Lower lobe of right lung (tissue), 2 donors: ENCODE measurements at regions not wholly inside any gene's neighbourhood (a gene's known extent, or its start where the extent isn't known, plus 50 kb on each side); places are given as distances from the start of the nearest gene placed in this dataset.
"Not testable (repeated sequence)": the region's sequence is repeated elsewhere in the genome, so short reads cannot be mapped to it uniquely, and the experiment has no call there.

Experiments used
- ATAC-seq, 2 donors: fragments of 200-7000 bp; cut with Tn5 transposase; one replicate each; pipeline ENCODE4 v1.9.1; 2020 to 2022; ENCODE audit warnings: mild to moderate bottlenecking in 2 of 2, moderate library complexity in 2 of 2
- DNase-seq: peaks from one replicate; pipeline ENCODE4 v3.0.0-alpha.2; 2020
- H3K27ac ChIP-seq: fragments of 200-600 bp; one replicate; pipeline ENCODE4 v1.8.0; 2022
- H3K27me3 ChIP-seq: fragments of 200-600 bp; one replicate; pipeline ENCODE4 v1.8.0; 2022; ENCODE audit warnings: low read depth
- H3K36me3 ChIP-seq: fragments of 200-600 bp; one replicate; pipeline ENCODE4 v1.8.0; 2022; ENCODE audit warnings: mild to moderate bottlenecking
- H3K4me1 ChIP-seq: fragments of 200-600 bp; one replicate; pipeline ENCODE4 v1.8.0; 2022
- H3K4me3 ChIP-seq: fragments of 200-600 bp; one replicate; pipeline ENCODE4 v1.8.0; 2022; ENCODE audit warnings: mild to moderate bottlenecking
- H3K9me3 ChIP-seq: fragments of 200-600 bp; one replicate; pipeline ENCODE4 v1.8.0; 2022
- intact Hi-C: fragments of 100-400 bp; cut with DNase I; formaldehyde crosslinking; loops from one replicate; pipeline ENCODE4 v1.11.0; 2022
- TF ChIP-seq, protein P1 (sequence below): fragments of 200-600 bp; IDR thresholded peaks from one replicate; pipeline ENCODE4 v1.8.0; 2022; ENCODE audit warnings: antibody characterized with exemption, mild to moderate bottlenecking
- donor health status: DM: no; HTN: yes; CAD: no; lungs with severe emphysema.

DNA sequence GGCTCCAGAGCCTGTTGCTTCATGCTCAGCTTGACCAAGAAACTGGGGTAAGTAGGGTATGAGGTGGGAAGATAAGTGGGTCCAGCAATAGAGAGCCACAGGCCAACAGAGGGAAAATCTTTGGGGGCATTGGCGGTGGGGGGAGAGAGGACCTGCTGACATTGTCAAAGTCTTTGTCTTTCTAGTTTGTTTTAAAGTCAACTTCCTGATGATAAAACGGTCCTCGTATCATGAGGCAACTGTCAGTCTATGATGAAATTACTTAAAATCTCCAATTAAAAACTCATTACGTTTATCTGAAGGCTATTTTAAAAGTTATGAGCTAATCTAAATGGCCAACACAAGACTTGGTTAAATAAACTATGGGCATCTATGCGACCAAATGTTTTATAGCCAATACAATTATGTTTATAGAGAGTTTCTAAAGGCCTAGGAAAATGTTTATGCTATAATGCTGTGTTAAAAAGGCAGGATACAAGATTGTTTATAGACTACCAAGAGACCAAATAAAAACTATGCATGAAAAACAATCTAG lies 84.4 kb upstream of the CD28 start:
- intact Hi-C loops: no loop called here
- H3K27ac ChIP-seq: no peak overlapping the region
- no peaks in the 10 kb centered on the region for H3K9me3 ChIP-seq
- no peak overlapping the region for H3K4me3 ChIP-seq
- TF ChIP-seq, protein P1, sequence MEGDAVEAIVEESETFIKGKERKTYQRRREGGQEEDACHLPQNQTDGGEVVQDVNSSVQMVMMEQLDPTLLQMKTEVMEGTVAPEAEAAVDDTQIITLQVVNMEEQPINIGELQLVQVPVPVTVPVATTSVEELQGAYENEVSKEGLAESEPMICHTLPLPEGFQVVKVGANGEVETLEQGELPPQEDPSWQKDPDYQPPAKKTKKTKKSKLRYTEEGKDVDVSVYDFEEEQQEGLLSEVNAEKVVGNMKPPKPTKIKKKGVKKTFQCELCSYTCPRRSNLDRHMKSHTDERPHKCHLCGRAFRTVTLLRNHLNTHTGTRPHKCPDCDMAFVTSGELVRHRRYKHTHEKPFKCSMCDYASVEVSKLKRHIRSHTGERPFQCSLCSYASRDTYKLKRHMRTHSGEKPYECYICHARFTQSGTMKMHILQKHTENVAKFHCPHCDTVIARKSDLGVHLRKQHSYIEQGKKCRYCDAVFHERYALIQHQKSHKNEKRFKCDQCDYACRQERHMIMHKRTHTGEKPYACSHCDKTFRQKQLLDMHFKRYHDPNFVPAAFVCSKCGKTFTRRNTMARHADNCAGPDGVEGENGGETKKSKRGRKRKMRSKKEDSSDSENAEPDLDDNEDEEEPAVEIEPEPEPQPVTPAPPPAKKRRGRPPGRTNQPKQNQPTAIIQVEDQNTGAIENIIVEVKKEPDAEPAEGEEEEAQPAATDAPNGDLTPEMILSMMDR: no peak
- H3K4me1 ChIP-seq: peaks cover 27% of the 10 kb centered on the region
- DNase-seq (no peak), ATAC-seq (no peak)
- H3K36me3 ChIP-seq: no peaks in the 10 kb centered on the region
- H3K27me3 ChIP-seq: no peaks in the 10 kb centered on the region

DNA sequence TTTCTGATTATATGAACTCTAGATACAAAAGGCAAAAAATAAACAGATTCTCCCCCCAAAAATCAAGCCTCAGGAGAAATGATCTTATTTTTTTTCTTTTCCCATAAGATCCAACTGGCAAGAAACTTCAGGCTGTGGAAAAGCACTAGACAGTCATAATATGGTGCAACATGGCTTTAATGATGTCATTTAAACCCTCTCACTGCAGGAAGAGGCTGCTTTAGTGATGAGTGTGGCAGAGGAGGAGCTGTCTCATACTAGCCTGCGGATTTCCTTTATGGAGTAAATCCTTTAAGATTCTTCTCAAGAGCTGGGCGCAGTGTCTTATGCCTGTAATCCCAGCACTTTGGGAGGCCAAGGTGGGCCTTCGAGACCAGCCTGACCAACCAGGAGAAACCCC lies 83.3 kb upstream of the CD28 start:
- Histone ChIP-seq H3K4me1 (peaks cover 32% of the 10 kb centered on the region), H3K27ac (peak overlapping the region; percentile 51), H3K36me3 (no peaks in the 10 kb centered on the region), H3K4me3 (no peak overlapping the region), H3K27me3 (no peaks in the 10 kb centered on the region), H3K9me3 (no peaks in the 10 kb centered on the region)
- TF ChIP-seq, protein P1: no peak
- intact Hi-C loops: no loop called here
- ATAC-seq (peak; percentile 18 to 31), DNase-seq (no peak)

DNA sequence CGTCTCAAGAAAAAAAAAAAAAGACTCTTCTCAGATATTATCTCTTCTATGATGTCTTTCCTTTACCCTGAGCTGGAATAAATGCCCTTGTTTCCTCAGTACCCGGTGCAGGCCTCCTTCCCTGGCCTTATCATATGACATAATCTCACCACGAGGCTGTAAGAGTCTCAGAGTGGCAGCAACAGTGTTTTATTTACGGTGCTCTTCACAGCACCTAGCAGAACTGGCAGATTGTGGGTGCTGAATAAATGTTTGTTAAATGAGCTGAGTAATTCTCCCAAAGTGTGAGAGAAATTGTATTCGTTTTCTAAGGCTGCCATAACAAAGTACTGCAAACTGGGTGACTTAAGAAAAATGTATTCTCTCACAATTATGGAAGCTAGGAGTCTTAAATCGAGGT lies 82.8 kb upstream of the CD28 start:
- intact Hi-C loops: no loop called here
- H3K27me3 ChIP-seq: no peaks in the 10 kb centered on the region
- ATAC-seq: peak; percentile 92 to 96
- no peaks in the 10 kb centered on the region for H3K36me3 ChIP-seq
- H3K9me3 ChIP-seq: no peaks in the 10 kb centered on the region
- H3K4me3 ChIP-seq: no peak overlapping the region
- DNase-seq: no peak
- peak overlapping the region; percentile 51 for H3K27ac ChIP-seq
- TF ChIP-seq, protein P1: no peak
- peaks cover 32% of the 10 kb centered on the region for H3K4me1 ChIP-seq

DNA sequence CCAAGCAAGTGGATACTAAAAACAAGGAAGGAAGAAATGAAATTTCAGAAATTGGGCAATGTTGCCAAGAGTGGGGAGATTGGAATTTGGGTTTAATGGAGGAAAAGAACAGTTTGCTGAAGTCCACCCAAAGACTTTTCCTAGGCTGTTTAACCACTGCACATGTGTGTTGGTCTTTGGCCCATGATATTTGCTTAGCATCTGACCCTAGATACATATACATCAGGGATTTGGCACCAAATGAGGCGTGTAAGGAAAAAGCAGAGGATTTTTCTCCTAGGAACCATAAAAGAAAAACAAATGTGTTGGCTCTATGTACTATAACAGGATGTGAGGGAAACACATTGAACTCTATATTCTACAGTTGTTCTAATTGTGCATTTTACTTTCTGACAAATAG lies 80.7 kb upstream of the CD28 start:
- ATAC-seq: no peak

DNA sequence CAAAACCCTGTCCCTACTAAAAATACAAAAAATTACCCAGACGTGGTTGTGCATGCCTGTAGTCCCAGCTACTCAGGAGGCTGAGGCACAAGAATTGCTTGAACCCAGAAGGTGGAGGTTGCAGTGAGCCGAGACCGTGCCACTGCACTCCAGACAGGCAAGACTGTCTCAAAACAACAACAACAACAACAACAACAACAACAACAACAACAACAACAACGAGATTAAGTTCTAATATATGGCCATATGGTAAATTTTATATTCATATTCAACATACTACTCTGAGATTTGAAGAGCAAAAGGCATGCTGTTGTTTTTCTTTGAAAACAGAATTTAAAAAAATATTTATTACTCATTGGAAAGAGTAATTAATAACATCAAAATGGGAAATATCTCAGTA lies 80.2 kb upstream of the CD28 start:
- H3K36me3 ChIP-seq, DNase-seq, ATAC-seq, H3K27me3 ChIP-seq, H3K9me3 ChIP-seq, intact Hi-C loops, H3K4me3 ChIP-seq: not testable (repeated sequence)
- H3K27ac ChIP-seq: peak overlapping the region; percentile 54
- H3K4me1 ChIP-seq: peaks cover 38% of the 10 kb centered on the region

More for the DNA sequence above, 80.7 kb upstream of the CD28 start:
- Histone ChIP-seq H3K27ac (peak overlapping the region; percentile 54), H3K4me3 (no peak overlapping the region), H3K9me3 (no peaks in the 10 kb centered on the region), H3K27me3 (no peaks in the 10 kb centered on the region), H3K4me1 (peaks cover 32% of the 10 kb centered on the region), H3K36me3 (no peaks in the 10 kb centered on the region)
- intact Hi-C loops: no loop called here
- TF ChIP-seq, protein P1: no peak
- no peak for DNase-seq

DNA sequence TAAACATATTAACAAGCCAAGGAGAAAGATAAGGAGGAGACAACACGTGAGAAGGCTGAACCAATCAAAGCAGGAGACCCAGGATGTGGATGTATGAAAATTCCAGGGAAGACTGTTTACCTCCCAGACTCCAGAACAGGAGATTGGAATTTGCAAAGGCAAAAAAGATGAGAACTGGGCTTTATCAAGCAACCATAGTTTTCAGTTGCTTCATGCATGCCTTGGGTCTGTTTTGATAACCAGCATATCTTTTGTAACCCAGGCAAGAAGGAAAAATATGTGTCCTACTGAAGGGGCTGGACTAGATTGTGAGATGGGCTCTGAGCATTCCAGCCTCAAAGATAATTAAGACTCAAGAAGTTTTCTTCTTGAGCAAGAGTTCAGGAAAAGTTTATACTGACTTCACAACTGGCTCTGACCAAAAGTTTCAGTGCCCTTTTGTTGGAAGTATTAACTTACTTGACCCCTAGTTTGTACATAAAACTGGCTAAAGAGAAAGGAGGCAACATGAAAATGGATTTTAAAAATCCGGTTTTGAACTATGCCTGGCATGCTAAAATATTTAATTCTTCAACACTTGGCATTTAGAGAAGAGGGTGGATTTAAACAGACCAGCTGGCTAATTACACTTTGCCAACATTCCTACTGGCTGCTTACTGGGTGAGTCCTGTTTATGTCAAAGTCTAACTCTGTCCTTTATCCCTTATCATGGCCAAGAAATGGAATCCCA lies 79.3 kb upstream of the CD28 start:
- Histone ChIP-seq H3K4me3 (no peak overlapping the region), H3K36me3 (no peaks in the 10 kb centered on the region), H3K9me3 (no peaks in the 10 kb centered on the region), H3K4me1 (peaks cover 43% of the 10 kb centered on the region), H3K27ac (peak overlapping the region; percentile 54), H3K27me3 (no peaks in the 10 kb centered on the region)
- DNase-seq (no peak), ATAC-seq (peak; percentile 43 to 48)
- TF ChIP-seq, protein P1: no peak
- intact Hi-C loops: no loop called here
